ENCODE measurements at regions not wholly inside any gene's neighbourhood (a gene's known extent, or its start where the extent isn't known, plus 50 kb on each side); places are given as distances from the start of the nearest gene placed in this dataset.

DNA sequence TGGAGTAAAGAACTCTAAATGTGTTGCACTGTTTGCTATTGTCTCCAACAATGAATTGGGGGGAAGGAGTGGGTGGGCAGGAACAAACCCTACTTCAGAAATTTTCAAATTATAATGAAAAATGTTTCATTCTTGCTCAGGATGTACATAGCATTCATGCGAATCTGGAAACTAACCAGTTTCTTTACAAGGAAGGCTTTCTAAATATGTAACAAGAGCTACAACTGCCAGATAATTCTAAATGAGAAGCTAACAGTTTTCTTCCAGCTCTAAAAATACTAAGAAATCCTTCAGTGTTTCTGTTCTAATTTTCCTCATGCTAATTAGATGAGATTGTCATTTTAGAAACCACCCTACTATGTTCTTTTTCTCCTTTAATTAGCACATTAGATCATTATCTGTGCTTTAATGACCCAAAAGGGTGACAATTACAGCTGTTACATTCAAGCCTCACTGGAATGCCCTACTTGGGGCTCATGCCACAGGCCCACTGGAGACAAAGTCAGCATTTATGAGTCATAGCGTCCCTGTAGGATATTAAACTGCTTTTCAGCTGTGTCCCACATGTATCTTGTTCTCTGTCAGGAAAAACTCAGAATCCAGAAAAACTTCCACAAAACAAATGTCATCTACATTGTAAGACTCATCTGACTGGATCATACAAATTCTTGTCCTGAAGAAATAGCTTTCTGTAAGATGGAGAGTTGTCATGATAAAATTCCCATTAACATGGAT, 804.6 kb upstream of the CXADR start:
- no peak for DNase-seq

DNA sequence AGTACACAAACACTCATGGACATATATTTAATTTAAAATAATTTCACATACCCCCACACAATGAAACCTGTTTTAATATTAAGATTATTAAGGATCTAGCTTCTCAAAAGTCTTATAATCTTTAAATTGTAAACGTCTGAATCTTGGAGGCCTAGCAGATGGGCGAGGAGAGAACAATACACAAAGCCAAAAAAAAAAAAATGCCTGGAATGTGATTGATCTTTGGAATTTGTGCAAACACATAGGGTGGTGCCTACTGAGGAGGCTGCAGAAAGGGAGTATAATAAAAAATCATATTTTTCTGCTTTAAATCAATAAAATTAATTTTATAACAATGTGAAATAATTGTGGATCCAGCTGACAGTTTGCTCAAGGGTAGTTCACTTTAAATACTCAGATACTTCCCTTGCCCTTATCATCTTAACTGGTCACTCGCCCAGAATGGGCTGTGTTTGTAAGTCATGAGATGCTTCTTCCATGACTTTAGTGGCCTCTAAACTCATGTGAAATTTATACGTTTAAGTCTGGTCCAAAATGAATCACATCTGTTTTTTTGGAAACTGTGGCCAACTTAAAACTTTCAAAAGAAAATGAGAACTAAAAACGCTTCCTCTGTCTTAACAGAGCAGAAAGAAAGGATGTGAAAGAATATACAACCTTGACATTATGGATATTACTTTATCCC, 802.8 kb upstream of the CXADR start:
- no peak for DNase-seq

DNA sequence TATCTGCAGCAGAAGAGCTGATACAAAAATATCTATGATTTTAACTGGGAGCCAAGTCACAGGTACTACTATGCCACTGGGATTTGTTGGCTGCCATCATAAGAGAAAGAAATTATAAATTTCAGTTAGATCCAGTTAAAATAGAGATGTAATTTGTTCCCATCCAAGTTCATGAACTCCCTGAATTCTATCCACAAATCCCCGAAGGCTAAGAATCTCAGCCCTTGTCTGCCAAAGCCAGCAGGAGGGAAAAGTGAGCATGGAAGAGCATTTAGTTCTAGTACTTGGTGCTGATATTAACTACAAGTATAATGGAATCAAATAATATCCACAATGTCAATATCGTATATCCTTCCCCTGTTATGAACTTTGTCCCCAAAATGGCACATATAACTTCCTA, 801.1 kb upstream of the CXADR start:
- no peak for DNase-seq

DNA sequence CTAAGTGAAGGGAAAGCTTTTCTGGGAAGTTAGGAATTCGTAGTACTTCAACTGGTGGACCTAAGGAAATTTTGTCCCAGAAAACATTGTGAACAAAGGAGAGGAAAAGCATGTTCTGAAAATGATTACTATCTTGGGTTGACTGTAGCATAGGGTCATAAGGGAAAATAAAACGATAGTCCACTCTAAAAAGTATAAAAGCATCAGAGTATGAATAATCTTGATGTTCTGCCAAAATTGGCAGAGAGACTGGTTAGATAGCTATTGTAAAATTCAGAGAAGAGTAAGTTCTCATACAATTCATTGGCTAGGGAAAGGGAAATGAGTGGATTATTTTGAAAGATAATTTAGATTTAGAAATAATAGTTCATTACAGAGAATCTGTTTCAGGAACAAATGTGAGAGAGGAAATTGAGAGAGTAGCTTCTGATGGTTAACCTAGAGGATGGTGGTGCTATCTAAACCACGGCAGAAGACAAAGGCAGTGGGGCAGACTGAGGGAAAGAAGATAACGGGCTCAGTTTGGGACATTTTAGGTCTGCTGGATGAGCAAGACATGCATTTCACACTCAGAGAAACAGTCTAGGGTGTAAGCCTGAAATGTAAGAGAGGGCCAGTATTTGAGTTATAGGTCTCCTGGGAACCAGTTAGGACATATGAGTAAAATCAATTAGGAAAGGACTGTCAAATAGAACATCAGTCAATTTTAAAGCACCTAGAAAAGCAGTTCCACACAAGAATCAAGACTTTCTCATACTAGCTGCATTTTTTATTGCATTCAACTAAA, 799.3 kb upstream of the CXADR start:
- no peak for DNase-seq

DNA sequence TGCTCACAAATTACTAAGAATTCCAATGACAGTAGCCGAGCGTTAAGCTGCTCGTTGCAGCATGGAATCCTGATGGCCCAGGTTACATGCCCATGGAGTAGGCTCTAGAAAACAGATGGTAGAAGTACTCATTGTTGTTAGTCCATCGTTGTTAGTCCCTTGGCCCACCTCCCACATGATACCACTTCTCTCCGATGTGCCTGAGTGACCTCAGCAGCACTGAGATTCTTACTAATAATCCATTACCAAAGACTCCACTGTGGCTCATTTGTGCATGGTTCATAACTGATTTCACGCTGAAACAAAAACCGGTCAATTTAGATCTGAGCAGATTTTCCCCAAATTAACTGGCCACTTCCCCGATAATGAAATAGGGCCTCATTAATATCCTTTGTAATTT, 772.3 kb upstream of the CXADR start:
- DNase-seq = no peak

DNA sequence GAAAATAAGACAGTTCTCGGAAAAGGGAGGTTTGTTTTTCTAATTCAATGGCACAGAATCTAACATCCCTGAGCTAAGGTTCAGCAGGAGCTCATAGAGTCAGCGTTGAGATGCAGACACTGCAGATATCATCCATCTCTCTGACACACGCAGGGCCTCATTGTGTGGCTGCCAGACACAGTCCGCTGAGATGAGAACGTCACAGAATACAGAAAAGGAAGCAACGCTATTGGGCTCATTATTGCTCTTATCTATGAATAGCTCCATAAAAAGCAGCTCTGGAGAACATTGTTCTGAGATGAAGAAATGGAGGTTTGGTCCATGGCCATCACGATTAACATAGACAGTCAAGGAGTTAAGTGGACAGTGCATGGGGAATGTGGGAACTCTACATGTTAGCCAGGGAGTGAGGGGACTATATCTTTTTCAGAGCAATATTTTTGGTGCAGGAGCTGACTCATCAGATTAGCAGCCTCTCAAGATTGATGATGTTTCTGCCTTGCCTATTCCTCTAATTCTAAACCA, 771.6 kb upstream of the CXADR start:
- no peak for DNase-seq

DNA sequence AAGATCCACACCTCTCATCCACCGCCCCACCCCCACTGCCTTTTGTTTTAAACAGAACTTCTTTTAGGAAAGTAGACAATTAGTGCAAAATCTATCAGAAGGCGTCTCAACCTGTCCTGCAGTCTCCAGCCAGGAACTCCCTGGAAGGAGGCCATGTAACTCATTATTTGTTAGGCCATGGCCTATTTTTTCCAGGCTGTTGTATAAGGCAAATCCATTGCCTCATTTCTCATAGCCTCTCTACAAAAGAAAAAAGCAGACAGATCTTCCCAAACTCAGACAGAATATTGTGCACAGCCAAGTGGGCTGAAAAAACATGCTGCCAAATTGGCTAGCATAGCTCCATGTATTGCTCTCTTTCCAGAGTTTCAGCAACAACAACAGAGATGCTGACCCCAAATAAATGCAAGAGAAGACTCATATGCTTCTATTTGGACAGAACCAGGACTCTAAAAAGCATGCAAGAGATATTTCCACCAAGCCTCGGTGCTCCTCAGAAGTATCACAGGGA, 770.7 kb upstream of the CXADR start:
- DNase-seq = no peak

DNA sequence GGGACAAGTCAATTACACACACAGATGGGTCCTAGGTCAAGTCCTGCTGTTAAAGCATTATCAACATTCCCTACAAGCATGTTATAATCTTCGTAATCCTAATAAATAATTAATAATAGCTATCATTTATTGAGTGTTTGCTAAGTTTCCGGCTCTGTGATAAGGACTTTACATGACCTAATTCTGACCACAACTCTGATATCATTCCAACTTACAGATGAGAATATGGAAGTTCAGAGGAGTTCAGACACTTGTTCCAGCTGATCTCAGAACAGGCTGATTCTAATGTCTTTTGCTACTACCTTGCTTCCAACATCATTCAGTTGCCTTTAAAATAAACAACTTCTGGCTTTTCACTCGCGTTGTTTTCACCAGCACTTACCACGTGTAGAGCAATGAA, 770.1 kb upstream of the CXADR start:
- DNase-seq = no peak

DNA sequence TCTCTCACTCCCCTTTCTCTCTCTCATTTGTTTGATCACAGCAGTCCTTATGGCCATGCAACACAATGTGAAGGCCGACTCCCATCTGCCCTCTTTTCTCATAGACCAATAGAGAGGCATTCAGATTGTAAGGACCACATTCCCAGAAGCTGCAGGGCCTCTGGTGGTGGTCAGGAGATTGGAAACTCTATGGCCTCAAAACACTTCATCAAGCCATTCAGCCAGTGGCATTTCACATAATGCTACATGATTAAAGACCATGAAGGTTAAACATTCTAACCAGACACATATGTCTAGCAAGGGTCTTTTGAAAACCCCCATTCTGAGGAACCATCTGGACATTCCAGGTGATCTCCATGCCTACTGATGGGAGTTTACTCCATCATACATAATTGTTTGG, 769.5 kb upstream of the CXADR start:
- DNase-seq = no peak

DNA sequence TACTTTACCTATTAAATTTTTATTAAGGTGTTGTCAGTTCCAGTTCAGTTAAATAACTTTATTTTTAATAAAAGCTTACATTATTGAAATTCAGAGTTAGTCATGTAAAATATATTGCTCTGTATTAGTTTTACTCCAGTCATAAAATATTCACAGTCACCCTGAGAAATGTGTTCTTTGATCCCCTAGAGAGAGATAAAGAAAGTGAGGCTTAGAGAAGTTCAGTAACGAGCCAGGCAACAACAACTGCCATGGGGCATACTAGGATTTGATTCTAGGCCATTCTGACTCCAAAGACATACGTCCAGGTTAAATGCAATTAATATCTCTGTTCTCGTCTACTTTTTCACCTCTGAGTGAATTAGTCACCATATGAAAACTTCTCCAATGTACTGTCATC, 761.9 kb upstream of the CXADR start:
- DNase-seq = no peak

DNA sequence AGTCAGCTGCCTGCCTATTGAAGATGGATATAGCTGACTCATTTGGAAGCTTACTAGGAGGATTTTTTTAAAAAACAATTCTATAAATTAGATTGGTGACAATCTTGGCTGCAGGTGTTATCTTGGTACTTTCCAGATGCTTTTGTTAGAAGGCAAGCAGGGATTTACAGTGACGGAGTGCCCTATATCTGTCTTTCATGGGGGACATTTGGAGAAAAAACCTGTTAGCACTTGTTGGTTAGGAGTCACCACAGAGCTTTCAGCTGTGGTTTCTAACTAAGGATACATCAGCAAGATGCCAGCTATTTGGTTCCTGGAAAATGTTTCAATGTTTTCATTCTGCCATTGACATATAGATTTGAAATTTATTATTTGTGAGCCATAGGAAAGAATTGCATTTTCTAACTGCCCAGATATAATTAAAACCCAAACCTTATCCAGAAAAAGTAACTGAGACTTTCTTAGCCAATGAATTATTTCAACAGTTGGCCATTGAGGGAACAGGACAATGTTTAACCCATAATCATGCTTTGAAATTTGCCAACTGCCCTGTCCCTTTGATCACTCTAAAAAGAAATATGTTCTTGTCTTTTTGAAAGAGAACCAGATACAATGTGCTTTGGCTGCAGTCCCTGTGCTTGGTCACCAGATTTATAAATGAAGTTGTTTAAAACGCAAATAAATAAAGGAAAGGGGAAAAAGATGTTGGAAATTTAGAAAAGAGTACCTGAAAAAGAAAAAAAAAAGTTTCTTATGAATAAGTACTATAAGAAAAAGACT, 761.0 kb upstream of the CXADR start:
- DNase-seq = no peak

DNA sequence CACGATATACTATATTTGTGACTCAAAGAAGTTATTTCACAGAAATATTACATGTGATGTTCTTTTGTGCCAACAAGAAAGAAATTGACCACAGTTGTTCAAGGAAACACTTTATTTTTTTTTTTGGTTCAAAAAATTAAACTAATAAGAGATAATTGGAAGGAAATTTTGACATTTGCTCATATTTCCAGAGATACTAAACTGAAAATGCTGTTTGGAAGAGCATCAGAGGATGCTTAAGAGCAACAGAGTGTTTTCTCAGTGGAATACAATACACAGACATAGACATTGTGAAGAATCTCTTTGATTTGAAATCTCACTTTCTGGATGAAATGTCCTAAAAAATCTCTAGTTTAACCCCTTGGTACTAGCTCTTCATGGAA, 760.4 kb upstream of the CXADR start:
- no peak for DNase-seq

DNA sequence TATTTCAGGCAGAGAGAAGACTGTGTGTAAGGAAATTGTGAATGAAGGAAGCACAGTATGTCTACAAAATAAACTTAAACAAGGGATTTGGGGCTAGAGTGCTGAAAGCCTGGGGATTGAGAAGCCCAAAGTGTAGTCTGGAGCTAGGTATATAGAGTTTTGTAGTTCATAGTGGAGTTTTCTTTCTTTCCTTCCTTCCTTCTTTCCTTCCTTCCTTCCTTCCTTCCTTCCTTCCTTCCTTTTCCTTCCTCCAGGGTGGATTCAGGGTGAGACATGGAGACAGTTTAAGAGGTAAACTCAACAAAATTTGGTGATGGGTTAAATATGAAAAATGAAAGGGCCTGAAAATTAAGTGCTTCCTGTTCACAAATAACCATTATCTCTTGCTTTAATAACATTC, 757.8 kb upstream of the CXADR start:
- no peak for DNase-seq

DNA sequence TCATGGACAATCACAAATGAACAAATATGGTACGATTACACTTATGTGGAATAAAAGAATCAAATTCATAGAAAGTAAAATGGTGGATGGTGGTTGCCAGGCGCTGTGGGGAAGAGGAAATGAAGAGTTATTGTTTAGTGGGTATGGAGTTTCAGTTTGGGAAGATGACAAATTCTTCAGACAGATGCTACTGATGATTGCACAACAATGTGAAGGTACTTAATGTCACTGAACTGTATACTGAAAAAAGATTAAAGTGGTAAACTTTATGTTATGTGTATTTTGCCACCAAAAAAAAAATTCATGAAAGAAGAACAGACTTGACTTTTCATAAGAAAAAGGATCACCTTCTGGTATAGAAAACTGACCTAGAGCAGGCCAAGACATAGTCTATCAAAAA, 745.6 kb upstream of the CXADR start:
- DNase-seq = no peak

DNA sequence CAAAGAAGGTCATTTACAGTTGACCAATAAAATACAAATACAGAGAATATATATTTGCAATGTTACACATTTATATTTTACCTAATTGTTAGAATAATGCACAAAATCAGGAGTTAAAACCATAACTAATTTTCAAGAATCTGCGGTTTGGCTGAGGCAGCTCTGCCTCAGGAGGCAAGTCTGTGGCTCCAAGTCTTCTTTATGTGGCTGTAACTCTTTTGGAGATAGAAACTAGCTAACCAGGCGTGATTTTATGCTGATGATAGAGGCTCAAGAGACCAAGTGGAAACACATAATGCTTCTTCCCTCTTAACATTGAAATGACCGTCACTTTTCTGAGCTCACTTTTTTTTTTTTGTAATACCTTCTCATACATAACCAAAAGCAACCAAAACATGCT, 744.7 kb upstream of the CXADR start:
- DNase-seq = no peak

DNA sequence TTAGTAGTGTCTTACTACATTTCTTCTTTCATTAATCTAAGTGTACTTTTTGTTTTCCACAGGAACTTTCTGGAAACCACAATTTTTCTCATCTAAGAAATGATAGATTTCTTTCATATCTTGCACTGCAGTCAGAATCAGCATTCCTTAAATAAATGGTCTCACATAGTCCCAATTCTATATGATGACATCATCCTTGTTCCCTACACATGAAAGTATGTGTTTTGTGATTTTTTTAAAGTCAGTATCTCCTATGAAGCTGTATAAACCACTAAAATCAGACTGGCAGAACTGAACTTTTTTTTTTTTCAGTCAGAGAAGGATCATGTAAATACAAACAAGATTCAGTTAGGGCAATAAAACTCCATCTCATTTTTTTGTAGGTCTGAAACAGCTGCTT, 742.6 kb upstream of the CXADR start:
- no peak for DNase-seq

DNA sequence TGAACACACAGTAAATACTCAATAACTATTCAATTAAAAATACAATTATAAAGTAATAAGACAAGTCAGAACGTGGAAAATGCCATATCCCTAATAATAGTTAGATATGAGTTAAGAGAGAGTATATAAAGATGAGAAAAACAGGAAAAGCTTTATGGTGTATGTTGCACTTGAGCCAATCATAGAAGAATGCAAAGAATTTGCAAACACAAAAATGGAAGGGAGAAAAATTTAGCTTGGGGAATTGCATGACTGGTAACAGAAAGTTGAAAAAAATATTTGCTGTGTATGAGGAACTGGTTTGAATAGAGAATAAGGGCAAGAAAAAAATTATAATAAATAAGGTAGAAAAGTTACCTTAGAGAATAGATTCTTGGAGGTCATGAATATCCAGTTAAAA, 739.6 kb upstream of the CXADR start:
- no peak for DNase-seq

DNA sequence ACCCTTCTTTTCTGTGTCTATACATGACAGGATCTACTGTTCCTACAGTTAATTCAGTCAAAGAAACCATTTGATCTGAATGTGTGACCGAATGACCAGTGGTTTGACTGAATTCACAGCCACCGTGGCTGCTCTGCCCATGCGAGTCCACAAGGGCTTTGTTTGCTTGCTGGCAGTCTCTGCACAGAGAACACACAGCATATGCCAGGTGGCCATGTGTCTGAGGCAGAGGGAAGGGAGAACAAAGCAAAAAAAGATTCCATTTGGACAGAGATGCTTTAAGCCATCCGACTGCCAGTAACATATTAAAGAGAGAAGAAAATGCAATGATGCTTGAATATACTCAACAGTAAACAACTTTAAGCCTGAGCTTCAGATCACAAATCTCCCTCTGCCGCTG, 737.8 kb upstream of the CXADR start:
- DNase-seq = no peak

DNA sequence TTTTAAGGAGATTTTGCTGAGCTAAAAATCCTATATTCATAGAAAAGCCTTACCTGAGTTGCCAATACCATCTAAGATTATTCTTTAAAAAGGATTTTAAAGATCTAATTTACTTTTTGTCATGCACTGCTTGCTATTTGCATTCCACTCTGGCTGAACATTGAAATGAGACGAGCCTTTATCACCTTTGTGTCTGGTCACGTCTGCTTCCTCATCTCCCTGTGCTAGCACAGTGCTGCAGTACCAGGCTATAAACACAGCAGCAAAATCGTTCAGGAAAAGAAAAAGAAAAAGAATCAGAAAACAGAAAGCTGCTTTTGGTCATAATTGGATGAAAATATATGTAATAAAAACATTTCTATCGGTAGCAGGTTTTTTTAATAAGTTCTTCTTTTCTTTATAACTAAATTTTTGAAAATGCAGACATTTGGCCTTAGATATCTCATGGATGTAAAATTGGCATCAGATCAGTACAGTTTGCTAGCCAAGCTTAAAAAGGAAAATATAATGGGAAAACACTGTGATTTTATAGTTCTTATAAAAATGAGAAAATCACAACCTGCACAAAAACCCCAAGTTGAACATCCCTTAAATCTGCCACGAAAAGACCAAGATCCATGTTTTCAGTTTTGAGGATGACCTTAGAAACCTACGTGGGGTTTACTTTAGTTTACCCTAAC, 735.7 kb upstream of the CXADR start:
- no peak for DNase-seq

DNA sequence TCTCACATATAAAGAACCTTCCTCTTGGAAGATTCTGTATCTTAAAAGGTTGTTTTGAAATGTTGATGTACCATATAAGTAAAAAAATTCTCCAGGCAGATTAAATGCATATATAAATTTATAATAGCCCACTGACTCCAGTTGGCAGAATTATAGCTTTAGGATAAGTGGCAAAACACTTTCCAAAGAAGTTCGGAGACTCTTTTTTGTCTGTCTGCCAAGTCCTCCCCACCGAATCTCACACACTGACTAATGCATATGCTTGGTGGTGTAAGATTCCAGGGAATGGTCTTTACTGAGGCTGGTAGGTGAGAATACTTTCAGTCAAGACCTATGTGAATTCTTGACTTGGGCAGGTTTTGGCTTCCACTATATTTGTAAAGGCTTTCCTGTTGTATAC, 724.3 kb upstream of the CXADR start:
- no peak for DNase-seq

DNA sequence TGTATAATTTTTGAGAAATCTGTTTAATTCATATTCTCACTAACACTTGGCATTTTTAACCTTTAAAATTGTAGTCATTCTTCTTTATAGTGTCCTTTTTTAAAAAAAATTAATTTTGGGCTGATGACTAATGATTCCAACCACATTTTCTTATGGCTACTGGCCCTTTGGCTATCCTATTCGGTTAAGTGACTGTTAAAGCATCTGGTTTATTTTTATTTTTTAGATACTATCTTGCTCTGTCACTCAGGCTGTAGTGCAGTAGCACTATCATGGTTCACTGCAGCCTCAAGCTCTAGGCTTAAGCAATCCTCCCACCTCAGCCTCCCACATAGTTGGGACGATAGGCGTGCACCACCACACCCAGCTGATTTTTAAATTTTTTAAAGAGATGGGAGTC, 723.2 kb upstream of the CXADR start:
- DNase-seq = no peak

DNA sequence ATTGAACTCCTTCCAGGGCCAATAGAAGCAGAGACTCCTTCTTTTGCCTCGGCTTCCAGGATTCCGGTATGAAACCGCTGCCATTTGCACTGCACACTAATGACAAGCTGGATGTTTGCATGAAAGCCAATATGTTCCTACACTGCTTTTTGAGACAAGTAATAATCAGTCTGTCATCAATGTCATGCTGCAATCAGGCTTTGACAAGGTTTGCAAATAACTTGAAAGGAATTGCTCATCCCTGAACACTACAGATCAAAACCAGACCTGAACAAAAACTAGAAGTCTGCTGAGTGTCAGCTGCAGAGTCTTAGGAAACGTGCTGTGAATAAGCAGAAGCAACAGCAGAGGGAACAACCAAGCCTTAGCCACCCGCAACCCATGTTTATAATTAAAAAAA, 720.7 kb upstream of the CXADR start:
- DNase-seq = no peak
